Smooth muscle cell (in vitro differentiated cells): ENCODE measurements at regions not wholly inside any gene's neighbourhood (a gene's known extent, or its start where the extent isn't known, plus 50 kb on each side); places are given as distances from the start of the nearest gene placed in this dataset.

Source experiments
- DNase-seq: peaks from one replicate; lab custom pipeline; 2025; ENCODE audit not compliant: unreplicated experiment; lab: John Stamatoyannopoulos, UW
- H2AFZ ChIP-seq: fragments of 200-600 bp; sonication (generic); 2 replicates; pipeline ENCODE4 v1.6.0; 2016; ENCODE audit warnings: antibody characterized with exemption, low read depth, mild to moderate bottlenecking
- H3F3A ChIP-seq: fragments of 200-600 bp; sonication (generic); 2 replicates; pipeline ENCODE4 v1.6.0; 2017; ENCODE audit warnings: antibody characterized with exemption, low read depth
- H3K27ac ChIP-seq: fragments of 200-600 bp; sonication (generic); 2 replicates; pipeline ENCODE4 v1.5.1; 2016; ENCODE audit warnings: low read depth, mild to moderate bottlenecking
- H3K27me3 ChIP-seq: fragments of 200-600 bp; sonication (generic); 2 replicates; pipeline ENCODE4 v1.6.1; 2016; ENCODE audit warnings: low read depth, mild to moderate bottlenecking
- H3K36me3 ChIP-seq: fragments of 200-600 bp; sonication (generic); 2 replicates; pipeline ENCODE4 v1.5.1; 2016; ENCODE audit warnings: low read depth
- H3K4me1 ChIP-seq: fragments of 200-600 bp; sonication (generic); 2 replicates; pipeline ENCODE4 v1.5.1; 2016; ENCODE audit warnings: low read depth
- H3K4me2 ChIP-seq: fragments of 200-600 bp; sonication (generic); 2 replicates; pipeline ENCODE4 v1.6.0; 2016; ENCODE audit warnings: mild to moderate bottlenecking
- H3K4me3 ChIP-seq: fragments of 200-600 bp; sonication (generic); 2 replicates; pipeline ENCODE4 v1.5.1; 2016; ENCODE audit warnings: mild to moderate bottlenecking
- H3K79me2 ChIP-seq: fragments of 200-600 bp; sonication (generic); 2 replicates; pipeline ENCODE4 v1.6.0; 2016; ENCODE audit warnings: low read depth, mild to moderate bottlenecking
- H3K9ac ChIP-seq: fragments of 200-600 bp; sonication (generic); 2 replicates; pipeline ENCODE4 v1.6.0; 2016; ENCODE audit warnings: low read depth
- H3K9me3 ChIP-seq: fragments of 200-600 bp; sonication (generic); replicated peaks from 2 replicates; pipeline ENCODE4 v1.5.1; 2016; ENCODE audit warnings: low read depth
- H4K20me1 ChIP-seq: fragments of 200-600 bp; sonication (generic); 2 replicates; pipeline ENCODE4 v1.6.0; 2016; ENCODE audit warnings: low read depth
- WGBS: methylation state at CpG from one replicate; pipeline ENCODE4 v1.1.7; 2016; ENCODE audit warnings: low lambda C conversion rate; 5-methylcytosine and 5-hydroxymethylcytosine counted together
- TF ChIP-seq, protein P1 (sequence below): fragments of 200-600 bp; sonication (generic); IDR thresholded peaks from 2 replicates; pipeline ENCODE4 v1.5.1; 2017; ENCODE audit warnings: borderline replicate concordance, mild to moderate bottlenecking, antibody characterized with exemption; ENCODE audit not compliant: insufficient read depth, poor library complexity, severe bottlenecking

DNA sequence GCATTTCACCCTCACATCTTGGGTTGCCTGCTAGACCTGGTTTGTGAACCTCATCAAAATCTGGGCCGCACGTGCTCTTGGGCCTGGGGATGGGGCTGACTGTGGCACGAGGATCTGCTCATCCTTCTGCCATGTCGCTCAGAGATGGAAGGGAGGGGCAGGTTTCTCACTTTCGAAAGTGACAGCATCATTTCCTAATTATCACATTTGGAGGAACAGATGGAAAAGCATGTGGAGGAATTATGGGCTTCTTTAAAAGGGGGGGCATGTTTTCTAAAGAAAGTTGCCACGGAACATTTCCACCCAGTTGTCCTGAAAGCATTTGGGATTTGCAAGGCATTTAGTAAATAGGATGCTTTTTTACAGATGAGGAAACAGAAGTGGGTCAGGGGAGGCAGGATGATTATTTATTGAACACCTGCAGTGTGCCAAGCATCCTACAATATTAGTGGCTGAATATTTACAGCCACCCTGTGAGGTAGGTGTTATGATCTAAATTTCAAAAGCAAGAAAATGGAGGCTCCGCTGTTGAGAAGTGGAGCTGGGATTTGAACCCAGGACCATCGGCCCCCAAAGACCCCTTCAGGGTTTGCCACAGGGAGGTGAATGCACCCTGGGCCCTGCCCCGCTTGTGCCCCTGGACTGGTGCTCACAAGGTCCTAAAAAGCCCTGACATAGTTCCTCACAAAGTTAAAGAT lies 104.2 kb upstream of the MYCN start:
- WGBS: 88% methylated on average over 9 of the region's 9 CpGs
- H3K4me1 ChIP-seq: no peaks in the 10 kb centered on the region
- H3K4me2 ChIP-seq: no peak overlapping the region
- H3K9ac ChIP-seq: no peak overlapping the region
- H3K4me3 ChIP-seq: no peak overlapping the region
- H3K79me2 ChIP-seq: no peaks in the 10 kb centered on the region
- TF ChIP-seq, protein P1, sequence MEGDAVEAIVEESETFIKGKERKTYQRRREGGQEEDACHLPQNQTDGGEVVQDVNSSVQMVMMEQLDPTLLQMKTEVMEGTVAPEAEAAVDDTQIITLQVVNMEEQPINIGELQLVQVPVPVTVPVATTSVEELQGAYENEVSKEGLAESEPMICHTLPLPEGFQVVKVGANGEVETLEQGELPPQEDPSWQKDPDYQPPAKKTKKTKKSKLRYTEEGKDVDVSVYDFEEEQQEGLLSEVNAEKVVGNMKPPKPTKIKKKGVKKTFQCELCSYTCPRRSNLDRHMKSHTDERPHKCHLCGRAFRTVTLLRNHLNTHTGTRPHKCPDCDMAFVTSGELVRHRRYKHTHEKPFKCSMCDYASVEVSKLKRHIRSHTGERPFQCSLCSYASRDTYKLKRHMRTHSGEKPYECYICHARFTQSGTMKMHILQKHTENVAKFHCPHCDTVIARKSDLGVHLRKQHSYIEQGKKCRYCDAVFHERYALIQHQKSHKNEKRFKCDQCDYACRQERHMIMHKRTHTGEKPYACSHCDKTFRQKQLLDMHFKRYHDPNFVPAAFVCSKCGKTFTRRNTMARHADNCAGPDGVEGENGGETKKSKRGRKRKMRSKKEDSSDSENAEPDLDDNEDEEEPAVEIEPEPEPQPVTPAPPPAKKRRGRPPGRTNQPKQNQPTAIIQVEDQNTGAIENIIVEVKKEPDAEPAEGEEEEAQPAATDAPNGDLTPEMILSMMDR: no peak
- no peak overlapping the region for H2AFZ ChIP-seq
- DNase-seq: no peak
- no peak overlapping the region for H3K27ac ChIP-seq
- H3K36me3 ChIP-seq: no peaks in the 10 kb centered on the region
- H3K9me3 ChIP-seq: no peaks in the 10 kb centered on the region
- H3K27me3 ChIP-seq: no peaks in the 10 kb centered on the region
- no peaks in the 10 kb centered on the region for H4K20me1 ChIP-seq
- no peaks in the 10 kb centered on the region for H3F3A ChIP-seq

DNA sequence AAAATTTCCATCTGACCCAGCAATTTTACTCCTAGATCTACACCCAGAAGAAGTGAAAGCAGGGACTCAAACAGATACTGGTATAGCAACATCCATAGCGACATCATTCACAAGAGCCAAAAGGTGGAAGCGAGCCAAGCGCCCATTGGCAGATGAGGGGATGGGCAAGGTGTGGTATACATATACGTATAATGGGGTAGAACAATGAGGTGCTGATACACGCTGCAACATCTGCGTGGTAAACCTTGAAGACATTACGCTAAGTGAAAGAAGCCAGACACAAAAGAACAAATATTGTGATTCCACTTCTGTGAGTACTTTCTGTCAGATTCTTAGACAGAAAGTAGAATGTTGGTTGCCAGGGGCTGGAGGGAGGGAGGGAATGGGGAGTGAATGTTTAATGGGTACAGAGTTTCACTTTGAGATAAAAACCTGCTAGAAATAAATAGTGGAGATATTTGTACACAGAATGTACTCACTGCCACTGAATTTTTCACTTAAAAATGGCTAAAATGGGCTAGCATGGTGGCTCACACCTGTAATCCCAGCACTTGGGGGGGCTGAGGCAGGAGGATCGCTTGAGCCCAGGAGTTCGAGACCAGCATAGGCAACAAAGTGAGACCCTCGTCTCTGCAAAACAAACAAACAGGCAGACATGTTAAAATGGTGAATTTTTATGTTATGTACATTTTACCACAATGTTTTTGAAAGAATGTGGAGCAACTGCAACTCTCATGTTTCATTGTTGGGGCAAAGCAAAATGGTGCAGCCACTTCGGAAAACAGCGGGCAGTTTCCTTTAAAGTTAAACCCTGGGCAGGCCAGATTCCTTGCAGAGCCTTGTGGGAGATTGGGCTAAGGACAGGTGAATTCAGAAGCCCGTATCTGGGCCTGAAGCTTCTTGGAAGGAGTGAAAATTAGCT lies 103.4 kb upstream of the MYCN start:
- Histone ChIP-seq H3K4me3 (no peak overlapping the region), H4K20me1 (no peaks in the 10 kb centered on the region), H2AFZ (no peak overlapping the region), H3K27ac (no peak overlapping the region), H3K4me2 (no peak overlapping the region), H3K9me3 (no peaks in the 10 kb centered on the region), H3F3A (no peaks in the 10 kb centered on the region), H3K36me3 (no peaks in the 10 kb centered on the region), H3K9ac (no peak overlapping the region), H3K4me1 (no peaks in the 10 kb centered on the region), H3K79me2 (no peaks in the 10 kb centered on the region), H3K27me3 (no peaks in the 10 kb centered on the region)
- WGBS: 93% methylated on average over 13 of the region's 13 CpGs
- no peak for DNase-seq
- TF ChIP-seq, protein P1: no peak

DNA sequence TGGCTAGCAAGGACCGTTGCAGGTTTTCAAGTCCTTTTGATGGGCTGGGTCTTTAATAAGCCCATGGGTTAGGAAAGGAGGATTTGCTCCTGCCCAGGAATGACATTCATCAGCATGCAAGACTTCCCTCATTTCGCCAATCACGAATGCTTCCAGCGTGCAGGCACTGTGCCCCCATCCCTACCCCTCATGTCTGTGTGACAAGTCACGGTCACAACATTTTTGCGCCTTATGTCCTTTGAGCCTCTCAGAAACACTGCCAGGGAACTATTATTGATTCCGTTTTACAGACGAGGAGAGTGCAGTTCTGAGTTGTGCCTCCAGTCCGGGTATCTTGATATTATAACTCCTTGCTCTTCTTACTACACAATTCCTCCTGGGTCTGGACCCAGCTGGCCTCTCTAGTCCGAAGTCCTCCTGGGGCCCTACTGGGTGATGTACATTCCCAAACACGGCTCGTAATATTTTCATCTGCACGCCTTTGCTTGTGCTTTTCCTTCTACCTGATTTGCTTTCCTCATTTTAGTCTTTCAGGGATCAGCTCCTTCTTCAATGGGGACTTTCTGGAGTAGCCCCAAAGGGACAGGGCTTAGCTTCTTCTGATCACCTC lies 101.8 kb upstream of the MYCN start:
- Histone ChIP-seq H3K27ac (no peak overlapping the region), H3K79me2 (no peaks in the 10 kb centered on the region), H2AFZ (no peak overlapping the region), H4K20me1 (no peaks in the 10 kb centered on the region), H3K9ac (no peak overlapping the region), H3K4me1 (no peaks in the 10 kb centered on the region), H3F3A (no peaks in the 10 kb centered on the region), H3K9me3 (no peaks in the 10 kb centered on the region), H3K36me3 (no peaks in the 10 kb centered on the region), H3K4me3 (no peak overlapping the region), H3K4me2 (no peak overlapping the region), H3K27me3 (no peaks in the 10 kb centered on the region)
- TF ChIP-seq, protein P1: no peak
- 96% methylated on average over 13 of the region's 13 CpGs for WGBS
- DNase-seq: no peak
